Tibial artery (tissue), 4 donors: ENCODE measurements at regions not wholly inside any gene's neighbourhood (a gene's known extent, or its start where the extent isn't known, plus 50 kb on each side); places are given as distances from the start of the nearest gene placed in this dataset.

ENCODE experiments used
- DNase-seq, 2 donors: peaks; one replicate each; pipeline ENCODE4 v3.0.0-alpha.2; 2019
- H3K27ac ChIP-seq, 2 donors: fragments of 200-600 bp; sonication (generic) in 1 of 2; 1 replicate in 1 of 2; 2 replicates in 1 of 2; pipeline ENCODE4 v1.5.1; 2018 to 2019; ENCODE audit warnings: mild to moderate bottlenecking in 1 of 2
- H3K27me3 ChIP-seq, 2 donors: fragments of 200-600 bp; sonication (generic) in 1 of 2; one replicate each; pipeline versions ENCODE4 v1.5.1 to v1.6.0; 2016 to 2019
- H3K36me3 ChIP-seq, 3 donors: fragments of 200-600 bp; sonication (generic) in 2 of 3; one replicate each; pipeline ENCODE4 v1.5.1; 2016 to 2019; ENCODE audit warnings: mild to moderate bottlenecking in 2 of 3
- H3K4me1 ChIP-seq, 4 donors: fragments of 200-600 bp; sonication (generic) in 2 of 4; 1 replicate in 3 of 4; 2 replicates in 1 of 4; pipeline ENCODE4 v1.5.1; 2016 to 2019
- H3K4me3 ChIP-seq, 2 donors: fragments of 200-600 bp; sonication (generic) in 1 of 2; 1 replicate in 1 of 2; 2 replicates in 1 of 2; pipeline ENCODE4 v1.5.1; 2018 to 2019; ENCODE audit warnings: mild to moderate bottlenecking in 2 of 2
- H3K9me3 ChIP-seq, 3 donors: fragments of 200-600 bp; sonication (generic) in 1 of 3; one replicate each; pipeline ENCODE4 v1.5.1; 2016 to 2019
- CTCF ChIP-seq, 2 experiments: fragments of 200-600 bp in 1 of 2; fragments of 450-650 bp in 1 of 2; IDR thresholded peaks; one replicate each; pipeline ENCODE4 v1.5.1; 2017 to 2019; ENCODE audit warnings: antibody characterized with exemption in 2 of 2, mild to moderate bottlenecking in 1 of 2, moderate library complexity in 1 of 2
- intact Hi-C: fragments of 100-400 bp; cut with DNase I; formaldehyde crosslinking; loops from one replicate; pipeline ENCODE4 v1.15.0; 2023; ENCODE audit warnings: low total_unique reads

- no peak for TF ChIP-seq CTCF (IDR thresholded peaks at IDR 0.05)
- H3K4me1 ChIP-seq, result no peaks in the 10 kb centered on the region
- intact Hi-C loops, result no loop called here
- H3K36me3 ChIP-seq, result no peaks in the 10 kb centered on the region
- DNase-seq, result no peak
- peaks cover 0 to 9% (median 0%) of the 10 kb centered on the region in 3 donors for H3K9me3 ChIP-seq
- H3K27me3 ChIP-seq, result no peaks in the 10 kb centered on the region
- no peak overlapping the region for H3K27ac ChIP-seq
- no peak overlapping the region for H3K4me3 ChIP-seq
These were observed 1412.6 kb upstream of the CDH9 start for GRCh38 chr5:28450997-28451396.

GRCh38 chr5:28448791-28449190 lies 1410.4 kb upstream of the CDH9 start:
- H3K4me1 ChIP-seq, result no peaks in the 10 kb centered on the region
- H3K27ac ChIP-seq, result no peak overlapping the region
- H3K9me3 ChIP-seq, result peaks cover 5 to 15% (median 6%) of the 10 kb centered on the region in 3 donors
- H3K27me3 ChIP-seq, result no peaks in the 10 kb centered on the region
- TF ChIP-seq CTCF (IDR thresholded peaks at IDR 0.05), result no peak
- DNase-seq, result no peak
- no peak overlapping the region for H3K4me3 ChIP-seq
- intact Hi-C loops, result no loop called here
- no peaks in the 10 kb centered on the region for H3K36me3 ChIP-seq

GRCh38 chr5:28430565-28431178 lies 1392.3 kb upstream of the CDH9 start:
- no peak overlapping the region for H3K27ac ChIP-seq
- no peak for TF ChIP-seq CTCF (IDR thresholded peaks at IDR 0.05)
- no peak for DNase-seq
- H3K27me3 ChIP-seq, result no peaks in the 10 kb centered on the region
- H3K4me3 ChIP-seq, result no peak overlapping the region
- H3K4me1 ChIP-seq, result no peaks in the 10 kb centered on the region
- H3K9me3 ChIP-seq, result no peaks in the 10 kb centered on the region
- intact Hi-C loops, result no loop called here
- H3K36me3 ChIP-seq, result no peaks in the 10 kb centered on the region

GRCh38 chr5:28421141-28421540 lies 1382.8 kb upstream of the CDH9 start:
- DNase-seq, result no peak
- intact Hi-C loops, result no loop called here
- TF ChIP-seq CTCF (IDR thresholded peaks at IDR 0.05), result no peak
- no peaks in the 10 kb centered on the region for H3K36me3 ChIP-seq
- no peaks in the 10 kb centered on the region for H3K27me3 ChIP-seq
- no peaks in the 10 kb centered on the region for H3K4me1 ChIP-seq
- no peaks in the 10 kb centered on the region for H3K9me3 ChIP-seq
- H3K27ac ChIP-seq, result no peak overlapping the region
- H3K4me3 ChIP-seq, result no peak overlapping the region

- Histone ChIP-seq H3K36me3 (no peaks in the 10 kb centered on the region), H3K27ac (no peak overlapping the region), H3K9me3 (no peaks in the 10 kb centered on the region), H3K27me3 (no peaks in the 10 kb centered on the region), H3K4me3 (no peak overlapping the region), H3K4me1 (no peaks in the 10 kb centered on the region)
- TF ChIP-seq CTCF (IDR thresholded peaks at IDR 0.05), result no peak
- no peak for DNase-seq
- intact Hi-C loops, result no loop called here
These were observed 1377.5 kb upstream of the CDH9 start for GRCh38 chr5:28415791-28416443.
